Stromal cell of bone marrow (primary cell): ENCODE measurements at regions not wholly inside any gene's neighbourhood (a gene's known extent, or its start where the extent isn't known, plus 50 kb on each side); places are given as distances from the start of the nearest gene placed in this dataset.

Experiments used
- DNase-seq: peaks from one replicate; pipeline ENCODE4 v3.0.0-alpha.2; 2012; ENCODE audit warnings: low read depth

- DNase-seq: no peak
These were observed 411.9 kb upstream of the KLF6 start for GRCh38 chr10:4196771-4197390.

GRCh38 chr10:4196183-4196582, 411.2 kb upstream of the KLF6 start:
- no peak for DNase-seq

DNA sequence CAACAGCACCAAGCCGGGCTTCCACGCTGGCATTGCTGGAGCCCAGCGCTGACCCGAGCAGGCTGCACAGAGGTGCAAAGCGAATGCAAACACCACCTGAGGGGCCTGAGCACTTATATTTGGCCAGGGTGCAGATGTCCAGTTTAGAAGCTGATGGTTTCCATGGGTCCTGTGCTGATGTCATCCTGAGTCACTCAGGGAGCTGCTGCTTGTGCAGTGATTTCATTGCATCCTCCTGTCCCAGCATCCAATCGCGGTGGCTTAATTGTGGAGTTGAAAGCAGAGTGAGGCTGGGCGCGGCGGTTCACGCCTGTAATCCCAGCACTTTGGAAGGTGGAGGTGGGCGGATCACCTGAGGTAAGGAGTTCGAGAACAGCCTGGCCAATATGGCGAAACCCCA, 410.2 kb upstream of the KLF6 start:
- DNase-seq: peak; percentile 29

- DNase-seq: peak; percentile 36
These were observed 409.2 kb upstream of the KLF6 start for GRCh38 chr10:4194231-4194630.

GRCh38 chr10:4191894-4192293, 406.9 kb upstream of the KLF6 start:
- no peak for DNase-seq

DNA sequence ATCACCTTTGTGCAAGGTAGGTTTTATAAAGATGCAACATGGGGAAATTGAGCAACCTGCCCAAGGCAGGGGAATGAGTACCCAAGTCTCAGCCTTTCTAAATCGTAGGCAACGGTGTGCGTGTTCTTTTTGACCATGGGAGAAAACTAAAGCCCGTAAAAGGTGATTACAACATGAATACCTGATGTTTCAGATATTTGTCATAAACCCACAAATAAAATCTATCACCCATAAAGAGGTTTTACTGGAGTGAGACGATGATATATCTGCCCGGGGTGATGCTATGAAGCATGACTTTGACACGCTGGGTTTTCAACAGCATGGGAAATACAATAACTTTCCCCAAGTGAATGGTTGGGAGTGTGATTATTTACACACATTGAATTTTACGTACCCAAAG, 406.3 kb upstream of the KLF6 start:
- no peak for DNase-seq

DNA sequence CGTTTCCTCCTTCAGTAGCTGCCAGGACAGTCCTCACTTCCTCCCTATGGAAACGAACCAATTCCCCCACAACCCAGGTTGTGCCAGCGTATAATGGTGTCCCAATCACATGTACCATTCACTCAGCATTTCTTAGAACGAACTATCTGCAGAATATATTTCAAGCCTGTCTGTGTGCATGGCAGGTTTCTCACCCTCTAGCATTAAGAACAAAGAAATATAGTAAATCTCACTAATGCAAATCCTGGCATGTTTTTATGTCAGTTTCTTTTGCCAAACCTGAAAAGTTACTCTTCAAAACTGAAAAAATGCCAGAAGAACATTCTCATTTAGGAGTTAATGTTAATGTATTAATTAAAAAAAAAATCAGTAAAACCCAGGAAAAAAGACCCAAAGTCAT, 405.9 kb upstream of the KLF6 start:
- no peak for DNase-seq

DNA sequence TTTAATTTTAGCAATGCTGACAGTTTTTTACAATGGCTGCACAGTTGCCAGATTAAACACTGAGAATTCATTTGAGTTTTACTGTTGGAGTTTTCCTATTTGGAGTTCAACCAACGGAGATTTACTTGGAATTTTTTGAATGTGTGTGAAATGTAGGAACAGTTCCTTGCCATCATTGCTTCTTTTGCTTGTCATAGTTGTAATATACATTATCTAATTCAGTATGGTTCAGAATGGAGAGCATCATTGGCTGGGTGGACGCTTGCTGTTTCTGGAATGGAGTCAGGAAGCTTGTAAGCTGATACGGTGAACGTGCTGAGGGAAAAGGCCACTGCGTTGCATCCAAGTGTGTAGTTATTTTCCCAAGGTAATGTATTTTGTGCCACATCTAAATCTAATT, 404.3 kb upstream of the KLF6 start:
- no peak for DNase-seq

DNA sequence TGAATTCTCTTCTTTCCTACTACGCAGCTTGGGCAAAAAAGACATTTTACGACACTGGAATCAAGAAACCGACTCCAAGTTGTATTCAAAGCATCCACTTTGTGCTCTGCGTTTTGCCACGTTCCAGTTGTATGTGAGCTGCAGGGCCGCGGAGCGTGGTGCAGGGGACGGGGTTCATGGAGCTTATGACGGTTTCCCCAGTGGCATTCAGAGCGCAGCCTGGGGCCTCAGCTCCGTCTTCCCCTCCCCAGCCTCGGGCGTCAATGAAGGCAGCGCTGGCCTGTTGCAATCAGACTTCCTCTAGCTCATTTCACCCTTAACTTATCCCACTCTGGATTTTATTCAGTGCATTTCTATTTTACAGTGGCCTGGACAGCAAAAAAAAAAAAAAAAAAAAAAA, 403.4 kb upstream of the KLF6 start:
- DNase-seq: no peak

- no peak for DNase-seq
These were observed 402.0 kb upstream of the KLF6 start for GRCh38 chr10:4186849-4187540.

- peak; percentile 34 for DNase-seq
These were observed 398.8 kb upstream of the KLF6 start for GRCh38 chr10:4183761-4184261.

GRCh38 chr10:4181621-4182049, 396.6 kb upstream of the KLF6 start:
- no peak for DNase-seq

- DNase-seq: no peak
These were observed 396.1 kb upstream of the KLF6 start for GRCh38 chr10:4181081-4181480.

- DNase-seq: no peak
These were observed 392.8 kb upstream of the KLF6 start for GRCh38 chr10:4177791-4178190.

DNA sequence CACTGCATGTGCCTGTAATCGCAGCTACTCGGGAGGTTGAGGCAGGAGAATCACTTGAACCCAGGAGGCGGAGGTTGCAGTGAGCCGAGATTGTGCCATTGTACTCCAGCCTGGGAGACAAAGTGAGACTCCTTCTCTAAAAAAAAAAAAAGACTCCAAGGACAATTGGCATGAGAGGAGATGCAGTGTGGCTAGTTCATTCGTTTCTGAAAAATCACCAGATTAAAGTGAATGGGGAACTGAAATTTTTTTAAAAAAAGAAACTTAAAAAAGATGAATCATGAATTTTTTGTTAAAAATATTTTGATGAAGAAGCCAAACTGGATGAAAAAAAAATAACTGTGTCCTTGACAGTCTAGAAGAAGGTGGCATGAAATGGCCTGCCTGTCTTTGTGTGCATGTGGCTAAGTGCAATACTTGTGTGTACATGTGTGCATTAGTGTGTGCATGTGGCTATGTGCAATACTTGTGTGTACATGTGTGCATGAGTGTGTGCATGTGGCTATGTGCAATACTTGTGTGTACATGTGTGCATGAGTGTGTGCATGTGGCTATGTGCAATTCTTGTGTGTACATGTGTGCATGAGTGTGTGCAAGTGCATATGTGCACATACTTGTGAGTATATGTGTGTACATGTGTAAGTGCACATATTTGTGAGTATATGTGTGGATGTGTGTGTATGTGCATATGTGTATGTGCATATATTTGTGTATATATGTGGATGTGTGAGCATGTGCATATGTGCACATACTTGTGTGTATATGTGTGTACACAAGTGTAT, 391.7 kb upstream of the KLF6 start:
- no peak for DNase-seq

- peak; percentile 22 for DNase-seq
These were observed 389.2 kb upstream of the KLF6 start for GRCh38 chr10:4174197-4174596.

- DNase-seq: no peak
These were observed 385.8 kb upstream of the KLF6 start for GRCh38 chr10:4170633-4171314.

DNA sequence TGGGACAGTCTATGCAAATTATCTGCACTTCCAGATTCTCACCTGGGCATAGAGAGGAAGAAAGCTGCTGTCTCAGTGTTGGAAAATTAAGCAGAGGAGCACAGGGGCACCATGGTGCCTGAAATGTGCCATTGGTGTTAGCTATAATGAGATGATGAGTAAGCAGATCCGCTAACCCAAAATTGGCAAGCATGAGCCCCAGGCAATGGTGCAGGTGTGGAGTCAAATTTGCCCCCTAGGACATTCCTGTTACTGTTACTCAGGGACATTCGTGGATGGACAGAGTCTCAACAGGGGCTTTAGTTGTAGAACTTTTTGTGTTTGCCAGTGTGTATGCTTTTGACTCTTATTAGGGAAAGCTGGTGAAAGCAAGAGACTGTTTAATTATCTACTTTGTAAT, 385.2 kb upstream of the KLF6 start:
- DNase-seq: no peak

DNA sequence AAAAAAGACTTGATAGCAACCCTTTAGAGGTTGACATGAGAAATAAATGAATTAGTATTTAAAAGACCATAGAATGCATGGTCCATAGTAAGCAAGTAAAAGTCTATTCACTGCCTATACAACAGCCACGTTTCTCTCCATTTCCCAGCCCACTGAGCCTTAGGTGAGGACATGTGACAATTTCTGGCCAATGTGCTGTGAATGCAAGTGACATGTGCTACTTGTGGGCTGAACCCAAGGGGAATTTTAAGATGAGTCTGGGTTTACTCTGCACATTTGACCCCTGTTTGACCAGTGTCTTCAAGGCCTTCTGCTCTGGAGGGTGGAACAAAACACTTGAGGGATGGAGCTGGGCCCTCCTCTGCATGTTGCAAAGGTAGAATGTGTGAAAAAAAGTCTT, 384.4 kb upstream of the KLF6 start:
- DNase-seq: no peak

DNA sequence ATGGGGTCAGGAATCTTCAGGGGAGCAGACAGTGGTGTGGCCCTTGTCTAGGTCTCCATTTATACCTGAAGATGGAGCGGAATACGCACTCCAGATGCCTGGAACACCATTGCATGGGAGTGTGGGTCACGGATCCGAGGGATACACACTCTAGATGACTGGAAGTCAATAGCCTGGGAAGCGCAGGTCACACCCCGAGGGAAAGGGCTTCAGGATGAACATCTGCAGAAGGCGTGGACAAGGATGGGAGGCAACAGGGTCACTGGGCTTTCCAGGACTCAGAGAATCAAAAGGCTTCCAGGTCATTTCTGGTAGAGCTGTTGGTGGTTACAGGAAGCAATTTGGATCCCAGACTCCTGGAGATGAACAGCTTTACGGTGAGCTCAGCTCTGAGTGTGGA, 382.2 kb upstream of the KLF6 start:
- no peak for DNase-seq

- DNase-seq: peak; percentile 58
These were observed 377.7 kb upstream of the KLF6 start for GRCh38 chr10:4162571-4163286.

DNA sequence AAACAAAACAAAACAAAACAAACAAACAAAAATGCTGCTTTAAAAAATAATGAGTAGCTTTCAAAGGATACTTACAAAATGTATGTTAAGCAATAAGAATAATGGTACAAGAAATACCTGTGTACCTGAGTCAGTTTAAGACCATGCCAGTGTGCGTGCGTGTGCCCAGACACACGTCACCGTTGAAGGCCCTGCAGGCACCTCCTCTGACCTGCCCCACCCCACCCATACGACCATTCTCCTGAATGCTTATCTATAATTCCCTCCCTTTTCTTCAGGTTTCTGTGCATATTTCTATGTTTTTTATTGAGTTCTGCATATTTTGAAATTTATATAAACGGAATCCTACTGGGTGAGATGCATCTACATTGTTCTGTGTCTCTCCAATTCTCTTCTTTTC, 374.2 kb upstream of the KLF6 start:
- no peak for DNase-seq
